GM19025 (cell line): ENCODE measurements at regions not wholly inside any gene's neighbourhood (a gene's known extent, or its start where the extent isn't known, plus 50 kb on each side); places are given as distances from the start of the nearest gene placed in this dataset.
"Not testable (repeated sequence)": the region's sequence is repeated elsewhere in the genome, so short reads cannot be mapped to it uniquely, and the experiment has no call there.

Experiments used
- ATAC-seq: cut with Tn5 transposase; IDR thresholded peaks from one replicate; pipeline ENCODE4 v1.9.1; 2021; ENCODE audit warnings: mild to moderate bottlenecking, low read depth, moderate library complexity; ENCODE audit not compliant: unreplicated experiment

DNA sequence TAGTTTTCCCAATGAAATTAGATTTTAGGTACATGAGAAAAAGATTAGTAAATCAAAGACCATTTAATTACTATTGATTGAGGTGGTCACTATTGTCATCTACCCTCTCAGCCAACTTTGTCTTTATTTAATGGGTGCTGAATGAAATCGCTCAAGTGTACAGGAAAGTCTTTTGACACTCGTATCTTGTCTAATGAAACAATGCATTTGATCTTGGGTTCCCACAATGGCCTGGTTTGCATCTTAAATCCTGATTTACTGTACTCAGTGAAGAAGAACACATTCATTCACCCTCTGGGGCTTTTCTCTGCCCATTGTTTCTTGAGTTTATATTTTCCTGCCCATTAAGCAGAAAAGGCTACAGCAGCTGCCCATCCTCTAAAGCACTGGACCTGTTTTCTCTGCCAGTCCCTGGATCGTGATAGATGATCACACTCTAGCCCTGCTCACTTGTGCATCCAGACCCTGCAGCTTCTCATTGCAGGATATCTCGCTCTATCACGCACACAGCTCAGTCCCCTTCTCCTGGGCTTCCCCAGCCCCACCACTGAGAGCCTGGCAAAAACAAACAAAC, 1369.3 kb downstream of the AACS start:
- no peak for ATAC-seq

DNA sequence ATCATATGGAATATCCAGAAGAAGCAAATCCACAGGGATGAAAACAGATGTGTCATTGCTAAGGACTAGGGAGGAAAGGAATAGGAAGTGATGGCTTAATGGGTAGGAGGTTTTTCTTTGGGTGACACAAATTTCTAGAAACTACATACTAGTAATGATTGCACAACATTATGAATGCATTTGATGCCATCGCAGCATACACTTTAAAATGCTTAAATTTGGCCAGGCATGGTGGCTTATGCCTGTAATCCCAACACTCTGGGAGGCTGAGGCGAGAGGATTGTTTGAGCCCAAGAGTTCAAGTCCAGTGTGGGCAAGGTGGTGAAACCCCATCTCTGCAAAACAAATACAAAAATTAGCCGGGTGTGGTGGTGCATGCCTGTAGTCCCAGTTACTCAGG, 1370.8 kb downstream of the AACS start:
- no peak for ATAC-seq

DNA sequence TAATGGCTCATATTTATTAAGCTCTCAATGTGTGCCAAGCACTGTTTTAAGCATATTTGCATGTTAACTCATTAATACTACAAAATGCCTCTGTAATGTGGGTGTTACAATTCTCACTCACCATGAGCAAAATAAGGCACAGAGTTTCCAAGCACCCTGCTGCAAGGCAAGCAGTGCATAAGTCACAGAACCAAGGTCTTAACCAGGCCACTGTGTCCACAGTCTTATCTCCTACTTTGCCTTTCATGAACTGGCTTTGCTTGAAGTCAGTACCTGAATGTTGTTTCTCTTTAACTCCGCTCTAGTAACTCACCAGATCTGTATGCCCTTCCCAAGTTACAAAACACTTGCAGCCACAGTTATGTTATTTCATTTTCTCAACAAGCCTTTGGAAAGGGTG, 1372.7 kb downstream of the AACS start:
- no peak for ATAC-seq

DNA sequence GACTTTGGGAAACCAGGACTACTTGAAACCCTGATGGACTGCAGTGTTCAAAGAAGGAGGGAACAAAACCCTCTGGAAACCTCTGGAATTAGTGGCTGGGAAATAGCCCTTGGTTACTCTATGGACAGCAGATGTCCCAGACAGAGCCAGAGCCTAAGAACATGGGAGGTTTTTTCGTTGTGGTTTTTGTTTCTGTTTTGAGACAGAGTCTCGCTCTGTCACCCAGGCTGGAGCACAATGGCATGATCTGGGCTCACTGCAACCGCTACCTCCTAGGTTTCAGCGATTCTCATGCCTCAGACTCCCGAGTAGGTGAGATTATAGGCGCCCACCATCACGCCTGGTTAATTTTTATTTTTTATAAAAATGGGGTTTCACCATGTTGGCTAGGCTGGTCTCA, 1378.7 kb downstream of the AACS start:
- no peak for ATAC-seq

DNA sequence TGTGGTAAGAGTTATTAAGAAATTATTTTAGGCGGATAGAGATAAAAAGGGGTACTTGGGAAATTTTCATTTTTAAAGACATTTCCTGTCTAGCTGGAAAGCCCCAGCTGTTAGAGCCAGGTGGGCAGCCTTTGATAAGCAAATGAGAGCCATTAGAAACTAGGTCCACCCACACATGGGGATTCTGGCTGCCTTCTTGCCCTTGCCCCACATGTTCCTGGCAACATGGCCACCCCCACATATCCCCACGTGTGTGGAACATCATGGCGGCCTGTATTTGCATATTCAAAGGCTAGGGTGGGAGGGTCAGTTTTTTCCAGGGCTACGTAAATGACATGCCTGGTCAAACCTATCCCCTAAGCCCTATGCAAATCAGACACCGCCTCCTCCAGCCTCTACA, 1382.1 kb downstream of the AACS start:
- ATAC-seq, result no peak

DNA sequence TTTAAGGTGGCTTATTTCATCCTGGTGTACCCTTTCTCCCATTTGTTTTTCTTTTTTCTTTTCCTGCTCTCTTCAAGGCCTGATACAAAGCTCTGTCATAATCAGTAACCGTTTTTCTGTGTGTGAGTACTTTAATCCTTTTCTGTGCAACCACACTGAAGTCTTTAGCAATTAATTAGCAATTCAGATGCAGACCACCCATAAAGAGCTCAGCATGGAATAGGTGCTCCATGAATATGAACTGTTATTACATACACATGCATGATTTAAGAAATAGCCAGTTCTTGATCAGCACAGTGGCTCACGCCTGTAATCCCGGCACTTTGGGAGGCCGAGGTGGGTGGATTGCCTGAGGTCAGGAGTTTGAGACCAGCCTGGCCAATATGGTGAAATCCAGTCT, 1386.6 kb downstream of the AACS start:
- no peak for ATAC-seq

DNA sequence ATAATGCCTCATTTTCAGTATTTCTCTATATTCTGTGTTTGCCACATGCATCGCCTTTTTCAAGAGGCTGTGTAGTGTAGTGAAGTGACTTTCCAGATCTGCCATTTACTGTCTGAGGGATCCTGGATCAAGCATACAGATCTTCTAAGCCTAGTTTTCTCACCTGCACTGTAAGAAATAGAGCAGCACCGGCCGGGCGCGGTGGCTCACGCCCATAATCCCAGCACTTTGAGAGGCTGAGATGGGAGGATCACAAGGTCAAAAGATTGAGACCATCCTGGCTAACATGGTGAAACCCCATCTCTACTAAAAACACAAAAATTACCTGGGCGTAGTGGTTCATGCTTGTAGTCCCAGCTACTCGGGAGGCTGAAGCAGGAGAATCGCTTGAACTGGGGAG, 1387.5 kb downstream of the AACS start:
- ATAC-seq, result not testable (repeated sequence)

DNA sequence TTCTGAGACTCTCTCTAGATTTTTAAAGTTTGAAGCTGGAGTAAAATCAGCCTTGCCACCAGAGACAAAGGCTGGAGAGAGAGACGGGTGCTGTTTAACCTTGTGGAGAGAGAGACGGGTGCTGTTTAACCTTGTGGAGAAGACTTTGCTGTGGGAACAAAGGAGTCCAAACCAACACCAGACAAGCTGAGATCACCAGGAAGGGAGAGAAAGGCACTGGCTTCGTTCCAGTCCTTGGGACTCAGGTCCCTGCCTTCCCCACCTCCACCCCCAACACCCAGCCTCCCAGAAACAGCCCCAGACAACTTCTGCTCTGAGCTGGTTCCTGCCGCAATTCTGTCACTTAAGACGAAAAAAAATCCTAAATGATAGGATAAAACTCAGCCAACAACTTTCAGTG, 1389.3 kb downstream of the AACS start:
- no peak for ATAC-seq

DNA sequence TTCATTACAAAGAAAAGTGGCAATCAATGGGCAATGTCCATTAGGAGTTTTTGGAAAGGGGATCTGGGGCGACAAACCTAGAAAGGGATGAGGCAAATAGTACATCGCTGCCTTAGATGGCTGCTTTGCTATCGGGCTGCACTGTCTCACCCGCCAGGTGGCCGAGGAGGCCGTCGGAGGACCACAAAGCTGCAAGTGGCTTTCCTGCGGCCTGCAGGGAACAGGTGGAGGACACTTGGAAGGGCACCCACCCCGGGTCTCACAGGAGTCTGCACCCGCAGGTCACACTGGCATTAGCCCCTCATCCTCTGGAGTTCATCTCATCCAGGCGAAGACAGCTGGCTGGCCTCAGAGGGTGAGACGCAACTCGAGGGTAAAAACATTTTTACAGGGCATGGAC, 1392.5 kb downstream of the AACS start:
- no peak for ATAC-seq

DNA sequence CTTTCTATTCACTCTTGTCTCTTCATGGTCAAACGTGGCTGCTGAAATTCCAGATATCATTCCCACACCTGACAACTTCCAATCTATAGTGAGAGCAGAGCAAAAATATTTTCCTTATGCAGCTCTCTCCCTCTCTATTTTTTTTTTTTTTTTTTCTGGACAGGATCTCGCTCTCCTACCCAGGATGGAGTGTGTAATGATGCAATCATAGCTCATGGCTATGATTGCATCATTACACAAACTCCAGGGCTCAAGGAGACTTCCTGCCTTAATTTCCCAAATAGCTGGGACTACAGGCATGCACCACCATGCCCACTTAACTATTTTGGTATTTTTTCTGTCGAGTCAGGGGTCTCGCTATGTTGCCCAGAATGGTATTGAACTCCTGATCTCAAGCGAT, 1398.9 kb downstream of the AACS start:
- no peak for ATAC-seq

DNA sequence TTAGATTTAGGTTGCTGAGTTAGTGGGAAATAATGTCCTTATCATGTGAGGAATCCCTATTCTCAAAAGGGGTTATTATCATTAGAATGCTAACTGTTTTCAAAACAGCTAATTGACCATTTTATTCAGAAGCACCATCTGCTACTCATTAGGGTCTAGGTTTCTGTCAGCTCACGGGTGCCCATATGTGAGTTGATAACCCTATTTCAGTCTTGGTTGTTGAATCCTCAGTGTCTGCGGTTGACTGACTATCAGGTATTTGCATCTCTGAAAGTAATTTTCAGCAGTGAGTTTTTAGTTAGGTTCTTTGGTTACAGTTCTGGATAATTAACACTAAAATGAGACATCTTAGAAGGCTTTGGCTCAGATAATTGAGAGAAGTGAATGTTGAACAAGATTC, 1404.0 kb downstream of the AACS start:
- ATAC-seq, result no peak

DNA sequence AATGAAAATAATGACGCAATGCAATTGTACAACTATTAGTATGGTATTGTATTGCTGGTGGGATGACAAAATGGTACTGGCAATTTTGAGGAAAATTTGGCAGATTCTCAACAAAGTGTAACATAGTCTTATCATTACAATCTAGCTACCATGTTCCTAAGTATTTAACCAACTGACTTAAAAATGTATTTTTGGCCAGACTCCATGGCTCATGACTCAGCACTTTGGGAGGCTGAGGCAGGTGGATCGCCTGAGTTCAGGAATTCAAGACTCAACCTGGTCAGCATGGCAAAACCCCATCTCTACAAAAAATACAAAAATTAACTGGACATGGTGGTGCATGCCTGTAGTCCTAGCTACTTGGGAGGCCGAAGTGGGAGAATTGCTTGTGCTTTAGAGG, 1409.5 kb downstream of the AACS start:
- ATAC-seq, result no peak

DNA sequence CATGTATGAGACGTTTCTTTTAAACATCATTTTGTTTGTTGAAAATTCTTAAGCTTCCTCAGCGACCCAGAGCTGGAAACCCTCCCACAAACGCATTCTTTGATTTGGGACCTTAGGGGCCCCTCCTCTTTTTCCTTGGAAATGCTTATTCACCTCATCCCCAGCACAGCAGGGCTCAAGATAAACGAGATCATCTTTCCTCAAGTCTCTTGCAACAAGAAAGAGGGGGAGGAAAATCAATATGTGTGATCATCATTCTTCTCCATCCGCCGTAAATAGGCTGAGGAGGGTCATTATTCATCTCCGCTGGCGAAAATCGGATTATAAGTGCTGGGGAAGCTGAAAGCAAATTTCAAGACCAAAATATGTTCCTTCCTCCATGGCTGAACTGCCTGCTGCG, 1415.2 kb downstream of the AACS start:
- ATAC-seq, result no peak

DNA sequence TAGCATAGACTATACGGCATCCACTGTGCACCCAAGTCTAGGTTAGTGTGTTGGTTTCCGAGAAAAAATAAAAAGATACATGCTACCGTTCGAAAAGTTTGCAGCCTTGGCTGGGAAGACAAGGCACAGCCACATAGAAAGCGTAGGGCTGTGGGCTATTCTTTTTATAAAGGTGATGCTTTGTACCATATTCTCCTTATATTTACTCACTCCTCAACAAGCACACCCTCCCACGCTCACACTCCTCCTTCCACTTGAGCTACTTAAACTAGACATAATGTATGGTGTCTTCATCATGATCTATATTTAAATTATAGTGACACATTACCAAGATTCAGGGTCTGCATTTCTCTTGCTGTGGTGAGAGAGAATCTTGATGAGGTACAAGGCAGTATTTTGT, 1416.5 kb downstream of the AACS start:
- no peak for ATAC-seq

DNA sequence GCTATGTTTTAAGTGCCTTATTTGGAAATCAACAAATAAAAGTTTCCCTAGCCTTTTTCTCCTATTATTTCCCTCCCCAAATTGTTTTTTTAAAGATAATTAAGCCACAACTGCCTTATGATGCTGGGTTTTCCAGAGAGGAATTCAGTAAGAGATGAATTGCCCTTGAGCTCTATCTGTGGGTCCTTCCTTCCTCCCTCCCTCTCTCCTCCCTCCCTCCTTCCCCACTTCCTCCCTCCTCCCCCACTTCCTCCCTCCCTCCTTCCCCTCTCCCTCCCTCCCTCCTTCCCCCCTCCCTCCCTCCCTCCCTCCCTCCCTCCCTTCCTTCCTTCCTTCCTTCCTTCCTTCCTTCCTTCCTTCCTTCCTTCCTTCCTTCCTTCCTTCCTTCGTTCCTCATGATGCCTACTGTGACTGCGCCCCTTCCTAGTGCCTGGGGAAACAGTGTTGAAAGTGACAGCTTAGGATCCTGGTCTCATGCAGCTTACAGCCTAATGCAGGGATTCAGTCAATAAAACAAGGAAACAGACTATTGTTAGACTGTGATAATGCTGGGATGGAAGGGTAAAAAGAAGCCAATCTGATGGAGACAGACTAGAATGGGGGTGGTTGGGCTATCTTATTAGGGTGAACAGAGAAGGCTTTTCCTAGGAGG, 1417.1 kb downstream of the AACS start:
- ATAC-seq, result no peak

DNA sequence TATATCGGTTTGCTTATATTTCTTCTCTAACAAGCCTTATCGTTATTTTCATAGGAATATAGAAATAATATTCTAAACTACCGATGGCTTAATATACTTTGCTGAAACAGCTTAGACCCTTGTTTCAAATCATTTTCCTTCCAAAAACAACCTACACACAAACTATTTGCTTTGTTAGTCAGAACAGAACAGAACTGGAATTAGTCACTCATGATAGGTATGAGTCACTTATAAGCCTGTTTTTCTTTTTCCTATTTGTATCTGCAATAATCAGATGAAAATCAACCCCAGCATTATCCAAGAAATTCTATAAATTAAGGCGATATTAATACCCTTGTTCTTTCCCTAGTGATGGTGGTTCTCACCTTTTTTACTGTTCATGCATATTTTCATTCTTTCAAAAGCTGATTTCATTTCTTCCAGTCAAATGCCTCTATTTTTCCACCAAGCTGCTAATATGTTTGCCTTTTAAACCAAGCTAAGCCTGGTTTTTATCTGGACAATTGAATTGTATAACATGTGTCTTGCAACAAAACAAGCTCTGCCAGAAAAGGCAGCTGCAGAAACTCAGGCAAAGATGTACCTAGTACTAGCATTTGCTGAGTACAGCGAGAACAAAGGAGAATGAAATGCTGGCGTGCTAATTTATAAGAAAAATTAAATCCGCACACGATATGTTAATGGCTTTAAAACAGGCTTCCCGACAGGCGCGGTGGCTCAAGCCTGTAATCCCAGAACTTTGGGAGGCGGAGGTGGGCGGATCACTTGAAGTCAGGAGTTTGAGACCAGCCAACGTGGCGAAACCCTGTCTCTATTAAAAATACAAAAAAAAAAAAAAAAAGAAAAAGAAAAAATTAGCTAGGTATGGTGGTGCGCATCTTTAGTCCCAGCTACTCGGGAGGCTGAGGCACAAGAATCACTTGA, 1418.2 kb downstream of the AACS start:
- ATAC-seq, result no peak

DNA sequence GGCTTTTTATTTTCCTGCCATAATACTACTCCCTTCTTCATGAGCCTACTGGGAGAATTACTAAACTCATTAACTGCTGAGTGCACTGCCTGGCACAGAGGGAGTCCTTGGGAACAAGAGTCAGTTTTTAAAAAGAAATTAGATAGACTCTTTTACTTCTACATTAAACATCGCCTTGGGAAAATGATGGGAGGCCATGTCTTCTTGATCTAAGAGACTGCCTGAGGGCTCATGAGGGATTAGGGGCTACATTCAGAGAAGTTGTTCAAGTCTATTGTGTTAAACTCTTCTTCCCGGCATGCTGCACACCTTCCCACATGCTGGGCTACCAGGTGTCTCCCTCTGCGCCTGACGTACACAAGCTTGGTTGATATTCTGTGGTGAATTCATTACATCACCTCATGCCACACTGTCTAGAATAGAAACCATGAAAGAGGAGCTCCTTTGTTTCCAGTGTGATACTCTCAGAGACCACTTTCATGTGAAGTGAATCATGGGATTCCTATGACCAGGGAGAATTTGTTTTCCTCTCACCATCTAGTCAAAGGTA, 1422.3 kb downstream of the AACS start:
- no peak for ATAC-seq

DNA sequence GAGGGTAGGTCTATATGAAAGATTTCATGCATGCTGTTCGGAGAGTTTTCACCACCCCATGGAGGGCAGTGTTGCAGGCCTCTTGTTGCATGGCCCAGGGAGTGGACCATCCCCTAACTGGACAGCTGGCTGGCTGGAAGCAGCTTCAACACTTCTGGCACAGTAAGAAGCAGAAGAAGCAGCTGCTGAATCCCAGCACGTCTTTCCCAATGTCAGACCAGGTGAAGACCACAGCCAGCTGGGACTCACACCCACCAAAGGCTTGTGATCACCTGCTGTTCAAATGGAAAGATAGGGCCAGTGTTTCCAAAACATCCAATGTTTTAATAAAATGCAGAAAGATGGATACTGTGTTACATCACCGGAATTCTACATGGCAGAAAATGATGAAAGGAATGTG, 1423.6 kb downstream of the AACS start:
- ATAC-seq, result no peak

DNA sequence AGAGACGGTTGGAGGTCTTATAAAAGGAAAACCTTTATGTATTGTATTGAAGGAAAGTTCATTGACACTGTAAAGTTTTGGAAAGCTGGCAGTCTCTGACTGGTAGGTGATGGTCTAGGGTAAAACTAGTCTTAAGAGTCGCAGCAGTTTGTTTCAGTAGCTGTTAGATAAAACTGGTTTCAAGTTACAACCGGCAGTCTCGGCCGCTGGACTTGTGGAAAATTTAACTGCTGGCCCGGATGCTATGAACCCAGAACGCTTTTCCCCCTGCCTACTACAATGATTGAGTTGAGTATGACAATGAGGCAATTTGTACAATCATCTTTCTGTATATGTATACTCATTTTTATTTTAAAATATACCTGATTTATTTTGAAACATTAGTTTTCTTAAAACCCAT, 1426.9 kb downstream of the AACS start:
- ATAC-seq, result no peak

DNA sequence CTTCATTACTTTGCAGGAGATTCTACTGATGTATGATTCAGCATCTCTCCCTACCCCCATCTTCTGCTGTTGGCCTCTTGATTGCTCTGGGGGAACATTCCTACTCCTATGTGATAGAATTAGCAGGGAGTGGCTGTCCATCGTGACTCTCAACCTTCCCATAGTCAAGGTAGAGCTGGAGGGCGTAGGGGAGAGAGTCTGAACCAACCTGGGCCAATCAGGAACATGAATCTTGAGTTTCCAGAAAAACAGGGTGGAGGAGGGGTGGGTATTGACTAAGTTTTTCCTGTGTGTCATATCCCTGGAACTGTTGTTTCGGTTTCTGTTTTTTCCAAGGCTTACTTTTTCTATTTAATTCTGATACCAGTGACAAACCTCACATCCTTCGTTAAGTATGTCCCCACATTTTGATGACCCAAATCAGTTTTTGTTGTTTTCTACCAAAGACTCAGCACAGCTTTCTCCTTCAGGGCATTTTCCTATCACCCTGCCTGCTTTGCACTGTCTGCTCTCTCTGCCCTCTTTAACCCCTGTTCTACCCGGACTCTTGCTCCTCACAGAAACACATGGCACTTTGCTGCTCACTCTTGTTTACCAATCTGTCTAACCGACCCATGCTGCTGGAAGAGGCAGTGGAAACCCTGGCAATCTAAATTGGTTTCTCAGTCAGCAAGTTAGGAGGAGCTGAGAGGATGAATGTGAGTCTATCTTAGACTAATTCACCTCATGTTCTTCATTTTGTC, 1428.3 kb downstream of the AACS start:
- ATAC-seq, result no peak

DNA sequence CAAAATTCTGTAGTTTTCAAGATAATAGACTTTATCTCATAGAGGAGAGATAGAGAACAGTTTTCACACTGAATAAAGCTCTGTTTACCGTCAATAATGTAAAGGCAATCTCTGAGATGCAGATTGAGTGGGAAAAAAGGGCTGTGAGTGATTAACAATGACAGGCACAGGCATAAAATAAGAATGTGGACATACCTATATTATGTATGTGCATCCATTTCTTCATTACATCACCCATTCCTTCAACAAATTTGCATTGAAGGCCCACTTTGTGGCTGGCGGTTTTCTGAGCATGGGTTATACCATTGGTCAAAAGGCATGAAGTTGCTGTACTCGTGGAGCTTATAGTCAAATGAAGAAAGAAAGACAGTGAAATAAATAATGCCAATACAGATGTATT, 1431.0 kb downstream of the AACS start:
- ATAC-seq, result no peak
